HL-60 (cell line): ENCODE measurements at regions not wholly inside any gene's neighbourhood (a gene's known extent, or its start where the extent isn't known, plus 50 kb on each side); places are given as distances from the start of the nearest gene placed in this dataset.

Source experiments
- DNase-seq, 2 experiments: peaks; one replicate each; pipeline ENCODE4 v3.0.0-alpha.2; 2010 to 2020; ENCODE audit warnings: low read depth in 1 of 2, low spot score in 1 of 2
- H3K27ac ChIP-seq: fragments of 250-450 bp; sonication (Bioruptor Pico); replicated peaks from 2 replicates; pipeline ENCODE4 v1.5.1; 2020; ENCODE audit warnings: mild to moderate bottlenecking, moderate library complexity
- H3K27me3 ChIP-seq: fragments of 250-450 bp; sonication (Bioruptor Pico); 2 replicates; pipeline ENCODE4 v1.5.1; 2021; ENCODE audit warnings: mild to moderate bottlenecking, moderate library complexity; ENCODE audit not compliant: insufficient read depth, poor library complexity, severe bottlenecking
- H3K4me3 ChIP-seq: replicated peaks from 2 replicates; pipeline ENCODE4 v1.5.1; 2011; ENCODE audit warnings: mild to moderate bottlenecking, control low read depth, low read length; ENCODE audit not compliant: insufficient read depth
- CTCF ChIP-seq: IDR thresholded peaks from one replicate; pipeline ENCODE4 v1.5.1; 2011; ENCODE audit warnings: low read length, control low read depth, inconsistent platforms; ENCODE audit not compliant: insufficient read depth
- GABPA ChIP-seq: IDR thresholded peaks from 2 replicates; pipeline ENCODE4 v1.6.1; 2012; ENCODE audit warnings: low read depth
- POLR2AphosphoS5 ChIP-seq: IDR thresholded peaks from 2 replicates; pipeline ENCODE4 v1.6.1; 2012; ENCODE audit warnings: low read depth
- SPI1 ChIP-seq: IDR thresholded peaks from 2 replicates; pipeline ENCODE4 v1.6.1; 2012; ENCODE audit warnings: low read depth, mild to moderate bottlenecking, borderline replicate concordance
- TF ChIP-seq, protein P1 (sequence below): IDR thresholded peaks from 2 replicates; pipeline ENCODE4 v1.6.1; 2012; ENCODE audit warnings: low read depth; ENCODE audit not compliant: insufficient replicate concordance

DNA sequence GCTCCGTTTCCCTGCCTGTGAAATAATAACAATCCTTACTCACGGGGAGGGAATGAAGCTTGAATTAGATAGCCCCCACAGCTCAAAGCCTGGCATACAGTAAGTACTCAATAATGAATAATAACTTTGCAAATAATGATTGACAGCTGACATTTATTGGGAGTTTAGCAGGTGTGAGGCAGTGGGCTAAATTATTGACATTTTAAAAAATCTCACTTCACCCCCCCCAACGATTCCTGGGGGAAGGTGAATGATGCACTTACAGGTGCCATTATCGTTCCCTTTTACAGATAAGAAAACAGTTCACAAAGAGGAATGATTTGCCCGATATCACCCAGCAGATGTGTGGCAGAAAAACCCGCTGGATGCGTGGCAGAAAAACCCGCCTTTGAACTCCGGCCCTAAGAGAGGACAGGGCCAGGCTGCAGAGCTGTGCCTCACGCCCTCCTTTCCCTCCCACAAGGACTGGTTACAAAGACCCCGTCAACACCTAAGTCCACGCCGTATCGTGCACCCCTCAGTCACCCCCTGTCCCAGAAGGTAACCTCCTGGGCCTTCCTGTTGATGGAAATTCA is 114.2 kb upstream of the PTPN1 start:
- Histone ChIP-seq H3K4me3 (no peak overlapping the region), H3K27ac (no peak overlapping the region), H3K27me3 (no peaks in the 10 kb centered on the region)
- DNase-seq, result no peak
- TF ChIP-seq GABPA, result no peak
- TF ChIP-seq POLR2AphosphoS5, result no peak
- no peak for TF ChIP-seq CTCF
- TF ChIP-seq, protein P1, sequence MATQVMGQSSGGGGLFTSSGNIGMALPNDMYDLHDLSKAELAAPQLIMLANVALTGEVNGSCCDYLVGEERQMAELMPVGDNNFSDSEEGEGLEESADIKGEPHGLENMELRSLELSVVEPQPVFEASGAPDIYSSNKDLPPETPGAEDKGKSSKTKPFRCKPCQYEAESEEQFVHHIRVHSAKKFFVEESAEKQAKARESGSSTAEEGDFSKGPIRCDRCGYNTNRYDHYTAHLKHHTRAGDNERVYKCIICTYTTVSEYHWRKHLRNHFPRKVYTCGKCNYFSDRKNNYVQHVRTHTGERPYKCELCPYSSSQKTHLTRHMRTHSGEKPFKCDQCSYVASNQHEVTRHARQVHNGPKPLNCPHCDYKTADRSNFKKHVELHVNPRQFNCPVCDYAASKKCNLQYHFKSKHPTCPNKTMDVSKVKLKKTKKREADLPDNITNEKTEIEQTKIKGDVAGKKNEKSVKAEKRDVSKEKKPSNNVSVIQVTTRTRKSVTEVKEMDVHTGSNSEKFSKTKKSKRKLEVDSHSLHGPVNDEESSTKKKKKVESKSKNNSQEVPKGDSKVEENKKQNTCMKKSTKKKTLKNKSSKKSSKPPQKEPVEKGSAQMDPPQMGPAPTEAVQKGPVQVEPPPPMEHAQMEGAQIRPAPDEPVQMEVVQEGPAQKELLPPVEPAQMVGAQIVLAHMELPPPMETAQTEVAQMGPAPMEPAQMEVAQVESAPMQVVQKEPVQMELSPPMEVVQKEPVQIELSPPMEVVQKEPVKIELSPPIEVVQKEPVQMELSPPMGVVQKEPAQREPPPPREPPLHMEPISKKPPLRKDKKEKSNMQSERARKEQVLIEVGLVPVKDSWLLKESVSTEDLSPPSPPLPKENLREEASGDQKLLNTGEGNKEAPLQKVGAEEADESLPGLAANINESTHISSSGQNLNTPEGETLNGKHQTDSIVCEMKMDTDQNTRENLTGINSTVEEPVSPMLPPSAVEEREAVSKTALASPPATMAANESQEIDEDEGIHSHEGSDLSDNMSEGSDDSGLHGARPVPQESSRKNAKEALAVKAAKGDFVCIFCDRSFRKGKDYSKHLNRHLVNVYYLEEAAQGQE, result no peak
- no peak for TF ChIP-seq SPI1

DNA sequence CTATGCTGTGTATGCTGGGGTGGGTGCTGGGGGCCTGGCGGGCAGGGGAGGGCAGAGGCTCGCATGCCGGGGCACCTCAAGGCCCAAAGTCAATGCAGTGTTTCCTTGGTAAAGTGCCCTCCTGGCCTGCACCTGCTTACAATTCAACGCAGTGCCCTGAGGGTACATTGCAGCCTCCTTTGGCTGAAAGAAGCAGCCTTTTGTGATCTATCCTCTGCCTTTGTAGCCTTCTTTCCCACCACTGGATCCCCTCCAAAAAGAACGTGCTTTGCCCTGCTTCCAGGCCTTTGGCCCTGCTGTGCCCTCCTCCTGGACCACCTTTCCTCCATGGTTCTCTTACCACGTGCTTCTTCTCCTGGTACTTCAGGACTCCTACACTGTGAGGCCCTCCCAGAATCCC is 113.6 kb upstream of the PTPN1 start:
- no peak for DNase-seq
- H3K27me3 ChIP-seq, result no peaks in the 10 kb centered on the region
- TF ChIP-seq GABPA (no peak), SPI1 (no peak), POLR2AphosphoS5 (no peak)
- TF ChIP-seq, protein P1, result no peak
- no peak overlapping the region for H3K27ac ChIP-seq
- H3K4me3 ChIP-seq, result no peak overlapping the region

- H3K27ac ChIP-seq, result no peak overlapping the region
- TF ChIP-seq CTCF (no peak), SPI1 (no peak), GABPA (no peak), POLR2AphosphoS5 (no peak)
- TF ChIP-seq, protein P1, result no peak
- H3K4me3 ChIP-seq, result no peak overlapping the region
- H3K27me3 ChIP-seq, result no peaks in the 10 kb centered on the region
- no peak for DNase-seq
Observed at GRCh38 chr20:50397058-50397457, 113.1 kb upstream of the PTPN1 start.

- Histone ChIP-seq H3K27me3 (no peaks in the 10 kb centered on the region), H3K27ac (no peak overlapping the region), H3K4me3 (no peak overlapping the region)
- DNase-seq, result no peak
- TF ChIP-seq SPI1 (no peak), POLR2AphosphoS5 (no peak)
Observed at GRCh38 chr20:50398064-50398463, 112.1 kb upstream of the PTPN1 start.
